22Rv1 (cell line): ENCODE measurements at regions not wholly inside any gene's neighbourhood (a gene's known extent, or its start where the extent isn't known, plus 50 kb on each side); places are given as distances from the start of the nearest gene placed in this dataset.
"Not testable (repeated sequence)": the region's sequence is repeated elsewhere in the genome, so short reads cannot be mapped to it uniquely, and the experiment has no call there.

Experiments
- CTCF ChIP-seq: fragments of 450-650 bp; IDR thresholded peaks from 2 replicates; pipeline ENCODE4 v1.5.1; 2017; ENCODE audit warnings: mild to moderate bottlenecking
- ZFX ChIP-seq: fragments of 450-650 bp; IDR thresholded peaks from 2 replicates; pipeline ENCODE4 v1.6.1; 2017; ENCODE audit warnings: antibody characterized with exemption, borderline replicate concordance

GRCh38 chr3:28156599-28156998 lies 84.8 kb upstream of the CMC1 start:
- not testable (repeated sequence) for TF ChIP-seq CTCF, ZFX
